GM12872 (cell line): ENCODE measurements at regions not wholly inside any gene's neighbourhood (a gene's known extent, or its start where the extent isn't known, plus 50 kb on each side); places are given as distances from the start of the nearest gene placed in this dataset.

Experiments
- TF ChIP-seq, protein P1 (sequence below): IDR thresholded peaks from 3 replicates; pipeline ENCODE4 v1.5.1; 2011; ENCODE audit warnings: low read depth, mild to moderate bottlenecking, low read length, moderate library complexity; ENCODE audit not compliant: insufficient read depth

DNA sequence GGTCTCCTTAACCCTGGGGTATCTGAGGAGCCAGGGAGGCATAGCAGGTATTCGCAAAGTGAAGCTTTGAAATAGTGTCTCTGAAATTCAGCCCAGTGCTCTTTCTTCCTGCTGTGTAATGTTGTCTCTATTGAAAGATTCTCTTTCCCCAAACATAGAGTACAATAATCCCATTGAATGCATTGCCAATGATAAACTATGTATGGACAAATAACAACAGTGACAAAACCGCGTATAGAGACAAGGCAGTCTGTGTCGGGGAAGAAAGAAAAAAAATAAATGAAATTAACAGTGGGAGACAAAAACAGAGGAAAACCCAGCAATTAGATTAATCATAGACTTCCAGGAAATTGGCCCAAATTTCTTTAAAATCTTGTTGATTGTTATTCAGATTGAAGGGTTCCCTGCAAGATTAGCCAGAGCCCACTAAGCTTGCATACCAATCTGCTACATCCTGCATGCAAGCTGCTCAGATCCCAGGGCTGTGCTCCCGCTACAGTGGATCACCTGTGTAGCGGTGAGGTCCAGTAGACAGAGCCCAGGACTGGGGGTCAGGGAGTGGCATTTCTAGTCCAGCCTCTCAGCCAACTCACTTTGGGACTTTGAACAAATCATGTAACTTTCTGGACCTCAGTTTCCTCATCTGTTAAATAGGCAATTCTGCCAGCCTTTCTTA lies 492.8 kb downstream of the INSC start:
- TF ChIP-seq, protein P1, sequence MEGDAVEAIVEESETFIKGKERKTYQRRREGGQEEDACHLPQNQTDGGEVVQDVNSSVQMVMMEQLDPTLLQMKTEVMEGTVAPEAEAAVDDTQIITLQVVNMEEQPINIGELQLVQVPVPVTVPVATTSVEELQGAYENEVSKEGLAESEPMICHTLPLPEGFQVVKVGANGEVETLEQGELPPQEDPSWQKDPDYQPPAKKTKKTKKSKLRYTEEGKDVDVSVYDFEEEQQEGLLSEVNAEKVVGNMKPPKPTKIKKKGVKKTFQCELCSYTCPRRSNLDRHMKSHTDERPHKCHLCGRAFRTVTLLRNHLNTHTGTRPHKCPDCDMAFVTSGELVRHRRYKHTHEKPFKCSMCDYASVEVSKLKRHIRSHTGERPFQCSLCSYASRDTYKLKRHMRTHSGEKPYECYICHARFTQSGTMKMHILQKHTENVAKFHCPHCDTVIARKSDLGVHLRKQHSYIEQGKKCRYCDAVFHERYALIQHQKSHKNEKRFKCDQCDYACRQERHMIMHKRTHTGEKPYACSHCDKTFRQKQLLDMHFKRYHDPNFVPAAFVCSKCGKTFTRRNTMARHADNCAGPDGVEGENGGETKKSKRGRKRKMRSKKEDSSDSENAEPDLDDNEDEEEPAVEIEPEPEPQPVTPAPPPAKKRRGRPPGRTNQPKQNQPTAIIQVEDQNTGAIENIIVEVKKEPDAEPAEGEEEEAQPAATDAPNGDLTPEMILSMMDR, result no peak

DNA sequence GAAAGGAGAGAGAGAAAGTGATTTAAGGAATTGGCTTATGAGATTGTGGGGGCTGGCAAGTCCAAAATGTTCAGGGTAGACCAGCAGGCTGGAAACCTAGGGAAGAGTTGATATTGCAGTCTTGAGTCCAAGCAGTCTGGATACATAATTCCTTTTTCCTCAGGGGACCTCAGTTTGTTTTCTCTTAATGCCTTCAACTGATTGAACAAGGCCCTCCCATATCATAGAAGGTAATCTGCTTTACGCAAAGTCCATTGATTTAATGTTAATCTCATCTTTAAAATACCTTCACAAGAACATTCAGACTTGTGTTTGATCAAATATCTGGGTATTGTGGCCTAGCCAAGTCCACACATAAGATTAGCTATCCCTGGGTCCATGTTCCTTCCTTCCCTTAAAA lies 494.7 kb downstream of the INSC start:
- TF ChIP-seq, protein P1, result no peak

DNA sequence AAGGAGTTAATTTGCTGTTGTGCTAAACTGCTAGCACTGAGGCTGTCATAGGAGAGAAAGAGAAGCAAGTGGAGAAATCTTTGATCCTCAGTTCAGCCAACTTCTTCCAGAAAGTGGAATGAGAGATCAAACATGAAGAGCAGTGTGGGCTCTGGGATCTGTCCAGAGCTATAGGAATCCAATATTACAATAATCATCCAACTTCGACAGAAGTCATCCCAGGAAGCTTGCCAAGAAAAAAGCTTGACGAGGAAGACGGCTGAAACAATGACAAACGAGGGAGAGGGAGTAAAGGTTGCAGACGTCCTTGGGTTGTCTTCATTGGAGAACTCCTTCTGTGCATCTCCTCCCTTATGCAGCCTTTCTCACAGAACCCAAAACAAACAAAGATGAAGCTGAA lies 496.2 kb downstream of the INSC start:
- TF ChIP-seq, protein P1, result no peak

DNA sequence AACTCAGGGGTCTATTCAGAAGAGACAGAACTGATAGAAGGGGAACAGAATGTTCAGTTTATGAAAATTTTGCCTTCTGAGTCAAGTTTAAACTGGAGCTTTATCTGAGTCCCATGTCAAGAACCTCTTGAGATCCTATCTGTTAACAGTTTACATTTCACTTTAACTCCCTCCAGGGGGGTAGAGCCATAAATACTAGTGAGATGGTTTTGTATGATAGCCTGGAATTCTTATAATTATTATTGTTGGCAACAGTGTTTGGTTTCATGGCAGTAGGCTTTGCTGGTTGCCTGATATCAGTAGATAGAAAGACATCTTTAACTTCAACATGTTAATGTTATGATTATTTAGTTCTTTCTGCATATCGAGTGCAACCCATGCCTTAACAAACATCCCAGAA lies 498.5 kb downstream of the INSC start:
- TF ChIP-seq, protein P1, result no peak

DNA sequence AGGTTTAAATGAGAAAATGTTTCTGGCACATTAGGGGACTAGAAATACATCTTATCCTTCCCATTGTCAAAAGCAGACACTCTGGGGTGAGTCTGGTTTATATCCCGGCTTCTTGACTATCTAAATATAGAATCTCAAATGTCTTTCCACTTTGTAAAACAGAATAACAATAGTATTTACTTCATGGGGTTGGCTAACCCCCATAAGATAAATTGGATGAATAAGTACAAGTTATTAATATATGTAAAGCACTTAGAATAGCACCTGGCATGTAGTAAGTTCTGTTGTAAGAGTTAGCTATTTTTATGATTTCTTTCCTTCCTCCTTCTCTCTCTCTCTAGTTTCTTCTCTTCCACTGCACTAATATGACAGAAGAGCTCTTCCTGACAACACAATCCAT lies 499.1 kb downstream of the INSC start:
- TF ChIP-seq, protein P1, result no peak

DNA sequence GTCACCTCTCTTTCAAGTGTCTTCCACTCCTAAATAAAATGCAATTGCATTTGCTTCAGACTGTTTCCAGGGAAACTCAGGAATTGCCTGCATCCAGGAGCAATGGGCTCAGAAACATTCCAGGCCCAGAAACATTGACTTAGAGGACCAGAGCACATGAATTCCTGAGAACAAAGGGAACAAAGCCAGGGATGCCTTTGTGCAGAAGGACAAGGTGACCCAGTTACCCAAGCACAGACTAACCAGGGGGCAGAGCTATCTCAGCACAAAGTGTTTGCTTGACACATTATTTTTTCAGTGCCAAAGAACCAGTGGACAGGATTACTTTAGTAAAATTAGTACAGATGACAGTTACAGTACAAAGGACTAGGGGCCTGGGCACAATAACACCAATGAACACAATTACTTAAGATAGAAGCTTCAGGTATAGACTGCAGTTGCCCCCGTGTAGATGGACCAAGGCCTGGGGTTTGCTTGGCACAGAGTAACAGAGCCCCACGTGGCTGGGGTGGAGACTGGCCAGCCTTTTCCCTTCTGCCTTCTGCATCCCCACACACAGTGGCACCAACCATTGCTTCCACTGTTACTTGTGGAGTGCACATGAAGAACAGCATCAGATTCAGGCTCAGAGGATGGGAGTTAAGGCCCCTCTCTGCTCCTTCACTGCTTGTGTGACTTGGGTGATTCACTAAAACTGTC lies 500.8 kb downstream of the INSC start:
- TF ChIP-seq, protein P1, result no peak

DNA sequence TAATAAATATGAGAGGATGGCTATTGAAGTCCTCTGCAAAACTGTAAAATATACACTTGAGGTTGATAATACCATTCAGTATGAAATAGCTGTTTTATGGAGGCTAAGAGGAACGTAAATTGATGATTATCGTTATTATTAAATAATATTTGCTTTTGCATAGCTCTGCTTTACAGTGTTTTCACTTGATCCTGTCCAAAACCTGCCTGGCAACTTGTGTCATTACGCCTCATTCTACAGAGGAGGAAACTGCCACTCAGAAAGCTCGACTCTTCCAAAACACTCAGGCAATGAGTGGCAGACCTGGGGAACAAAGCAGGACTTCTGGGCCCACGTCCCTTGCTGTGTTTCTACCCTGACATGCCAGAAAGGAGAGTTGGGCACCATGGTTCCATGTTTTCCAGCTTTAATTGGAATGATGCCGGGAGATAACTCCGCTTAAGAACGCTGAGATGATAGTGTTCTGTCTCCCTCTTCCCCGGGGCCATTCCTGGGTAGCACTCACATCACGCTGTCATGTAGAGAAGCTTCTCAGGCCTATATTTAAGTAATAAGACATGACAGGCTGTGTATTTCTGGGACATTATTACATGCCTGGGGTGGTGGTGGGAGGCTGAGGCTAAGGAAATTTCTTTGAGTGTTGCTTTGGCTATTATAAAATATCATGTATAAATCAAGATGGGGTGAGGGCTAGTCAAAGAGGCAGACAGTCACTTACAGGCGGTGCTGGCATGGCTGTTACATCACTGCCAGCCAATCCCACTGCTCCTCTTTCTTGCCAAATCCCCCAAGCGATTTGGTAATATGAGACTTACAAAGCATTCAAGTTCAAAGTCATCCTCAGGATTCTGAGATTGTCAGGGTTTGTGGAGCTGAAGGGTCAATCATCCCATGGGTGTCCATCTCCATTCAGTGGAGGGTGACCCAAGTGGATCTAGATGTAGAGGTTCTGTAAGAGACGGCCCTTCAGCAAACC lies 501.7 kb downstream of the INSC start:
- TF ChIP-seq, protein P1, result no peak
